ENCODE measurements at regions not wholly inside any gene's neighbourhood (a gene's known extent, or its start where the extent isn't known, plus 50 kb on each side); places are given as distances from the start of the nearest gene placed in this dataset.
"Not testable (repeated sequence)": the region's sequence is repeated elsewhere in the genome, so short reads cannot be mapped to it uniquely, and the experiment has no call there.

DNA sequence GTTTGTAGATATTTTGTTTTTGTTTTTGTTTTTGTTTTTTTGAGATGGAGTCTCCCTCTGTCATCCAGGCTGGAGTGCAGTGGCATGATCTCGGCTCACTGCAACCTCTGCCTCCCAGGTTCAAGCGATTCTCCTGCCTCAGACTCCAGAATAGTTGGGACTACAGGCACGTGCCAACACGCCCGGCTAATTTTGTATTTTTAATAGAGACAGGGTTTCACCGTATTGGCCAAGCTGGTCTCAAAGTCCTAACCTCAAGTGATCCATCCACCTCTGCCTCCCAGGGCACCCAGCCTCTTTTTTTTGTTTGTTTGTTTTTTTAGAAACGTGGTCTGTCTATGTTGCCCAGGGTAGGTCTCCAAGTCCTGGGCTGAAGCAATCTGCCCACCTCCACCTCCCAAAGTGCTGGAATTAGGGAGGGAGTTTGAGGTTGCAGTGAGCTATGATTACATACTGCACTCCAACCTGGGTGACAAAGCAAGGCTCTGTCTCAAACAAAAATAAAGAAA lies 74.7 kb upstream of the ZNF281 start:
- H3K4me1 ChIP-seq (replicated peaks in 1 of 2; ENCODE audit: control insufficient read depth in 2 of 2, insufficient read depth in 2 of 2, low read length in 2 of 2); H3K27ac ChIP-seq (ENCODE audit: extremely low read depth, low read depth, low read length); DNase-seq (ENCODE audit: extremely low read depth in 1 of 4, low spot score in 3 of 4); H4K20me1 ChIP-seq (replicated peaks; ENCODE audit: control insufficient read depth, insufficient read depth, low read length); H3K4me2 ChIP-seq (ENCODE audit: insufficient read depth, low read length); BruUV-seq (replicated peaks); FAIRE-seq; H2AFZ ChIP-seq (ENCODE audit: low read depth, low read length); ATAC-seq; H3K9ac ChIP-seq (ENCODE audit: insufficient read depth in 1 of 2, low read depth in 2 of 2, low read length in 2 of 2); H3K36me3 ChIP-seq (ENCODE audit: control insufficient read depth, insufficient read depth, low read length); H3K9me3 ChIP-seq (replicated peaks; ENCODE audit: control insufficient read depth, insufficient read depth, low read depth, low read length); CTCF ChIA-PET (ENCODE audit: low intra/inter-chr PET ratio); H3K4me3 ChIP-seq; H3K79me2 ChIP-seq (ENCODE audit: control insufficient read depth, insufficient read depth, low read length); H3K9me1 ChIP-seq (ENCODE audit: control insufficient read depth, insufficient read depth, low read length): not testable (repeated sequence)
- H3K27me3 ChIP-seq (ENCODE audit: control insufficient read depth in 2 of 2, insufficient read depth in 2 of 2, low read length in 2 of 2): peaks cover 7 to 34% of the 10 kb centered on the region in 2 experiments; a peak in 4 of 5 replicates
- in situ Hi-C loops (cut with MboI) (loop anchor here (10.0 to 25.0 kb wide), 2 partner anchors 197 to 800 kb away; no protein-coding TSS in a partner anchor), intact Hi-C loops (cut with micrococcal nuclease) (loop anchor here (10.0 kb wide), 1 partner anchor 530 kb away; no protein-coding TSS in a partner anchor)
- POLR2A ChIA-PET: interaction anchor here (0.6 to 0.7 kb wide), 2 partner anchors 188 to 1794 kb away, joined by 3 to 4 read pairs; no protein-coding TSS in a partner anchor
- 0% methylated on average over 7 of the region's 7 CpGs for WGBS (ENCODE audit: insufficient coverage, low coverage, missing lambda C conversion rate)

DNA sequence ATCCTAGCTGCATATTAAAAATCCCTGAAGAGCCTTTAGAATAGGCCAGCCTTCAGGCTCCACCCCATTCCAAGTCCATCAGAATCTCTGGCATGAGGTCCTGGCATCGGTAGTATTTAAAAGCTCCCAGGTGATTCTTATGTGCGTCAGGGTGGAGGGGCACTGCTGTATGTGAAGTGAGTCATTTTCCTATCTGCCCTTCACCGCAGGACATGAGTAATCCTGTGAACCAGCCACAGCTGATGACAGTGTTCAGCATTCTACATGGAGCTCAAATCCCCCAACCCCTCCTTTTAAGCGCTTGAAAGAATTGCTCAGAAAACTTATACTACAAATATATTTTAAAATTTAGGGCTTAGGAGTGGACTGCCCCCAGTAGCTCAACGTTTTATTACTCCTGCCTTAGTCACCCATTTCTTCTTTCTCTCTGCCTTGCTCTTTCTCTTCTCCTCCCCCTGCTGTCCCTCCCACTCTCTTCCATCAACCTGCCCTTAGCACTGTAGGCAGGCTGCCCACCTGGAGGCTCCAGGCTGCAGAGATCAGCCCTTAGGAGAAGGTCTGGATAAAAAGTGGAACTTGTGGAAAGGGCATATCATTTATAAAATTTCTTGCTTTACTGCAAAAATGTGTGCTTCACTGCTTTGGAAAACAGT lies 73.8 kb upstream of the ZNF281 start:
- no peaks in the 10 kb centered on the region for H3K9me3 ChIP-seq (replicated peaks; ENCODE audit: control insufficient read depth, insufficient read depth, low read depth, low read length)
- intact Hi-C loops (cut with micrococcal nuclease): loop anchor here (10.0 kb wide), 1 partner anchor 529 kb away; no protein-coding TSS in a partner anchor
- H3K9me1 ChIP-seq (ENCODE audit: control insufficient read depth, insufficient read depth, low read length): no peaks in the 10 kb centered on the region
- H3K27me3 ChIP-seq (ENCODE audit: control insufficient read depth in 2 of 2, insufficient read depth in 2 of 2, low read length in 2 of 2): peaks cover 9 to 43% of the 10 kb centered on the region in 2 experiments
- FAIRE-seq (no peak), DNase-seq (ENCODE audit: extremely low read depth in 1 of 4, low spot score in 3 of 4) (peak; percentile 23 to 50 (median 34)), ATAC-seq (peak; percentile 76)
- no peaks in the 10 kb centered on the region for H3K36me3 ChIP-seq (ENCODE audit: control insufficient read depth, insufficient read depth, low read length)
- no peak overlapping the region for H3K27ac ChIP-seq (ENCODE audit: extremely low read depth, low read depth, low read length)
- no TSS peak for BruUV-seq (replicated peaks)
- CTCF ChIA-PET (ENCODE audit: low intra/inter-chr PET ratio): no interaction called here
- no peak overlapping the region for H2AFZ ChIP-seq (ENCODE audit: low read depth, low read length)
- no peaks in the 10 kb centered on the region for H3K4me1 ChIP-seq (replicated peaks in 1 of 2; ENCODE audit: control insufficient read depth in 2 of 2, insufficient read depth in 2 of 2, low read length in 2 of 2)
- 0% methylated on average over 5 of the region's 5 CpGs for WGBS (ENCODE audit: insufficient coverage, low coverage, missing lambda C conversion rate)
- POLR2A ChIA-PET: interaction anchor here (0.7 to 1.2 kb wide), 3 partner anchors 13 to 108 kb away, joined by 3 read pairs; no protein-coding TSS in a partner anchor
- no peak overlapping the region for H3K9ac ChIP-seq (ENCODE audit: insufficient read depth in 1 of 2, low read depth in 2 of 2, low read length in 2 of 2)
- in situ Hi-C loops (cut with MboI): loop anchor here (10.0 to 25.0 kb wide), 2 partner anchors 196 to 799 kb away; no protein-coding TSS in a partner anchor
- no peak overlapping the region for H3K4me2 ChIP-seq (ENCODE audit: insufficient read depth, low read length)
- no peaks in the 10 kb centered on the region; the same call in 1 of the 2 replicates for H4K20me1 ChIP-seq (replicated peaks; ENCODE audit: control insufficient read depth, insufficient read depth, low read length)
- no peak overlapping the region for H3K4me3 ChIP-seq
- H3K79me2 ChIP-seq (ENCODE audit: control insufficient read depth, insufficient read depth, low read length): no peaks in the 10 kb centered on the region
- peak; percentile 84 for TF ChIP-seq JUN (IDR thresholded peaks at IDR 0.05; ENCODE audit: borderline replicate concordance, low read depth, low read length)
- no peak for TF ChIP-seq JUN (CRISPR knock-in tag; IDR thresholded peaks at IDR 0.05; ENCODE audit: borderline replicate concordance)
- peak; percentile 46; the same call in 1 of the 2 replicates for TF ChIP-seq CREM (IDR thresholded peaks at IDR 0.05; ENCODE audit: low read depth)
- TF ChIP-seq NUFIP1 (IDR thresholded peaks at IDR 0.05; ENCODE audit: partially characterized antibody): no peak
- peak; percentile 7; the same call in 1 of the 2 replicates for TF ChIP-seq TCF3 (CRISPR knock-in tag; IDR thresholded peaks at IDR 0.05)
- peak; percentile 30; the same call in 1 of the 2 replicates for TF ChIP-seq VEZF1 (CRISPR knock-in tag; IDR thresholded peaks at IDR 0.05)
- TF ChIP-seq, protein P1, sequence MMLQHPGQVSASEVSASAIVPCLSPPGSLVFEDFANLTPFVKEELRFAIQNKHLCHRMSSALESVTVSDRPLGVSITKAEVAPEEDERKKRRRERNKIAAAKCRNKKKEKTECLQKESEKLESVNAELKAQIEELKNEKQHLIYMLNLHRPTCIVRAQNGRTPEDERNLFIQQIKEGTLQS (IDR thresholded peaks at IDR 0.05): peak; percentile 83
- TF ChIP-seq, protein P1 (CRISPR knock-in tag; conservative IDR thresholded peaks at IDR 0.05): no peak; the same call in 1 of the 2 replicates
- TF ChIP-seq, protein P2, sequence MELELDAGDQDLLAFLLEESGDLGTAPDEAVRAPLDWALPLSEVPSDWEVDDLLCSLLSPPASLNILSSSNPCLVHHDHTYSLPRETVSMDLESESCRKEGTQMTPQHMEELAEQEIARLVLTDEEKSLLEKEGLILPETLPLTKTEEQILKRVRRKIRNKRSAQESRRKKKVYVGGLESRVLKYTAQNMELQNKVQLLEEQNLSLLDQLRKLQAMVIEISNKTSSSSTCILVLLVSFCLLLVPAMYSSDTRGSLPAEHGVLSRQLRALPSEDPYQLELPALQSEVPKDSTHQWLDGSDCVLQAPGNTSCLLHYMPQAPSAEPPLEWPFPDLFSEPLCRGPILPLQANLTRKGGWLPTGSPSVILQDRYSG (tag; conservative IDR thresholded peaks at IDR 0.05; ENCODE audit: low read depth): no peak
- 0 out of 4 replicates have a peak, but pooled peaks of 1 of the 2 experiments have one; percentile 13 for TF ChIP-seq TRIM24 (IDR thresholded peaks at IDR 0.05)
- TF ChIP-seq DACH1 (IDR thresholded peaks at IDR 0.05; ENCODE audit: partially characterized antibody): no peak

Data from K562 (cell line).